GM10266 (cell line): ENCODE measurements at regions not wholly inside any gene's neighbourhood (a gene's known extent, or its start where the extent isn't known, plus 50 kb on each side); places are given as distances from the start of the nearest gene placed in this dataset.

Source experiments
- DNase-seq: peaks from one replicate; pipeline ENCODE4 v3.0.0; 2012; ENCODE audit errors: extremely low spot score
- TF ChIP-seq, protein P1 (sequence below): IDR thresholded peaks from 2 replicates; pipeline ENCODE4 v1.5.1; 2012; ENCODE audit warnings: mild to moderate bottlenecking, low read depth; ENCODE audit not compliant: control insufficient read depth, insufficient read depth; ENCODE audit errors: missing control alignments

DNA sequence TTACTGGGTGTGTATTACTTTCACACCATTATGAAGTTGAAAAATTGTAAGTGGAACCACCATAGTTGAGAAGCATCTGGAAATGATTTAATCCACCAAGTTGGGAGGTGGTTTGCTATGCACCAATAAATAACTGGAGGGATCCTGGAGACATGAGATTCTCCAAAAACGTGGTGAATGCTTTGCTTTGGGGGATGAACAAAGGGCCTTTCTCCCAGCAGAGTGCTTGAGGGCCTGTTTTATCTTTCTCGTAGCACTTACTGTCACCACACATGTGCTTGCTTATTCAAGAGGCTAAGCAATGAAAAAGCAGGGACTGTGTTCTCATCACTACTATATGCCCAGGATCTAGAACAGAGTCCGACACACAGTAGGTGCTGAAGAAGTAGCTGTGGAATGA is 371.1 kb downstream of the DHX35 start:
- DNase-seq = no peak

DNA sequence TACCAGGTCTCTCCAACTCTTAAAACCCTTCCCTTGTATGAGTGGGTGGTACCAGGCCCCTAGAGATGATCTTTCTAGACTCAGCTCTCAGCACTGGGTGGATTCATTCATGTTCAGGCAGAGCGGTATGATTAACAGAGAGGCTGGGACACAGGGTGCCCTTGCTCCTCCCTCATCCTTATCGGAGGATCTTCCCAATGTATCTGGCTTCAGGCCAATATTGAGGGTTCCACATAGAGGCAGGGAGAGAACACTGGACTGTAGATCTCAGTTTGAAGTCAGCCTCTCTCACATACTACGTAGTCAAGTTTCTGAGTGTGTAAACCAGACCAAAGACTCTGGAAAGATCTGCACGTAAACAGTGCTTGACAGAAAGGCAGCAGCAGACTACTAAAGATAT is 366.2 kb downstream of the DHX35 start:
- no peak for DNase-seq
- TF ChIP-seq, protein P1, sequence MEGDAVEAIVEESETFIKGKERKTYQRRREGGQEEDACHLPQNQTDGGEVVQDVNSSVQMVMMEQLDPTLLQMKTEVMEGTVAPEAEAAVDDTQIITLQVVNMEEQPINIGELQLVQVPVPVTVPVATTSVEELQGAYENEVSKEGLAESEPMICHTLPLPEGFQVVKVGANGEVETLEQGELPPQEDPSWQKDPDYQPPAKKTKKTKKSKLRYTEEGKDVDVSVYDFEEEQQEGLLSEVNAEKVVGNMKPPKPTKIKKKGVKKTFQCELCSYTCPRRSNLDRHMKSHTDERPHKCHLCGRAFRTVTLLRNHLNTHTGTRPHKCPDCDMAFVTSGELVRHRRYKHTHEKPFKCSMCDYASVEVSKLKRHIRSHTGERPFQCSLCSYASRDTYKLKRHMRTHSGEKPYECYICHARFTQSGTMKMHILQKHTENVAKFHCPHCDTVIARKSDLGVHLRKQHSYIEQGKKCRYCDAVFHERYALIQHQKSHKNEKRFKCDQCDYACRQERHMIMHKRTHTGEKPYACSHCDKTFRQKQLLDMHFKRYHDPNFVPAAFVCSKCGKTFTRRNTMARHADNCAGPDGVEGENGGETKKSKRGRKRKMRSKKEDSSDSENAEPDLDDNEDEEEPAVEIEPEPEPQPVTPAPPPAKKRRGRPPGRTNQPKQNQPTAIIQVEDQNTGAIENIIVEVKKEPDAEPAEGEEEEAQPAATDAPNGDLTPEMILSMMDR = no peak

More for the DNA sequence above, 371.1 kb downstream of the DHX35 start:
- TF ChIP-seq, protein P1 = no peak

DNA sequence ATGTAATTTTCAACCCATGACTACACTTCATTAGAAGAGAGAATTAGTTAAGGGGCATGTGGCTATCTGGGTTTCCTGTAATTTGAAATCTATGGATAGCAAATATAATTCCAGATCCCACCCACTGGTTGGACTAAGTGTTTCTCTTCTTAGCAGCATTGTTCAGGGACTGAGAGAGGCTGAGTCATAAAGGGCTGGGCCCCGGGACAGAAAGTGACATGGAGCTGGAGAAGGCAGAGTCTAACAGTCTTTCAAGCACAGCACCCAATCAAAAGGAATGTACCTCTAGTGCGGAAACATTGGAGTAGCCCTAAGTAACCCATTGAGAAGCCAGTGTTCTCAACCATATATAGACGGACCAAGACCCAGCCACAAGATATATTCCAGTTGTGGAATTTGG is 363.9 kb downstream of the DHX35 start:
- TF ChIP-seq, protein P1 = no peak
- no peak for DNase-seq

DNA sequence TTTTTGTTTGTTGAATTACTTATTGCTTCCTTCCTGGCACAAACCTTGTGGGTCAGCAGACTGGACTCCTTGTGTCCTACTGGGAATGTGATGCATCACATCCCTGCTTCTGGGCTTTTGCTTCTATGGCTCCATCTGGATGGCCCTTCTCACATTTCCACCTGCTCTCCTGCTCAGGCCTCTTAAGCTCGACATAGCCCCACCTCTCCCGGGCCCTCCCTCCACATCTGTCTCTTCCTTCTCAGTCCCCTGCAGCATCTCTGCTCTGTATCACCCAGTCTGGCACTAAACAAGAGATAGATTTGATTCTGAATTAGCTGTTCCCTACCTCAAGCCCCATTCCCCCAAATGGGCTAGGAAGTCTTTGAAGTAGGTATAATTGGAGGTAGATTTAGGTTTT is 356.8 kb downstream of the DHX35 start:
- no peak for DNase-seq
- TF ChIP-seq, protein P1 = no peak

DNA sequence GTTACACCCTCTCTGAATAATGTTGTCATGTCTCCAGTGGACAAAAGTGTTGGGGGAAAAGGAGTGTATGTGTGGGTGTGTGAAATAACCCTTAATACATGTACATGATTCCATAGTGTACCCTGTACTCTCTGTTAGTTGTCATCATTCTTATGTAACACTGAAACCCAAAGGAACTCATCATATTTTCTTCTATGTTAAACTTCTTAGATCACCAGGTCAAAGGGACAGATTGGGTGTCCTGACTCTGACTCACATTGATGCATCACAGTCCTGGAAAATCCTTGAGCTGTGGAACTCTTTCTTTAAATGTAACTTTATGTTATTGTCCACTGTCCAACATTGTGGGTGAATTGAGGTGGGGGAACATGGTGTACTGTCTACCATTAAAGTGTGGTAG is 350.5 kb downstream of the DHX35 start:
- DNase-seq = no peak
- TF ChIP-seq, protein P1 = no peak

DNA sequence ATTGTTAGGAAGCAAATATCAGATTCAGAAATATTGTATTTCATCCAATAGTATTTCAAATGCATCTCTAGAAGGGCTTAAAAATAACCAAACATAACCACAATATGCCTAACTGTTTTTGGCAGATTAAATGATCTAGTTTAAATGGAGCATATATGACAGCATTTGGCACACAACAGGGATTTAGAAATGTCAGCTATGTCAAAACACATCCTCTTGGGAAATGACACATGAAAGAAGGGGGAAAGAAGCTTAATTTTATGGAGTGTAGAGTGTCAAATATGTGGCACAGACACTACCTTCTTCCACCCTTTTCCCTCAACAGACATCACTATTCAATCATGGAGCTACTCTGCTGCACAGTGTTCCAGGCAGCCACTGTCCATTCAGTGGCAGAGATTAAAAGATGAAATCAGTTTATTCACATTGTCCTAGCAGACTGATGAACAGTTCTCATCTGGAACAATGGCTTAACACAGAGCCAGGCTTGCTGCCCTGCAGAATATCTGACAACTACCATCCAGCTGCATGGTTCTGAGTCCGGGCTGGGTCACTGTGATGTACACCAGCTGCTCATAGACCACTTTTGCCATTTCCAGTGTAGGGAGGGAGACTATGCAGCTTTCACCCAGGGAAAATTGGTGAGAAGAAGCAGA is 349.8 kb downstream of the DHX35 start:
- DNase-seq = no peak
- TF ChIP-seq, protein P1 = no peak

DNA sequence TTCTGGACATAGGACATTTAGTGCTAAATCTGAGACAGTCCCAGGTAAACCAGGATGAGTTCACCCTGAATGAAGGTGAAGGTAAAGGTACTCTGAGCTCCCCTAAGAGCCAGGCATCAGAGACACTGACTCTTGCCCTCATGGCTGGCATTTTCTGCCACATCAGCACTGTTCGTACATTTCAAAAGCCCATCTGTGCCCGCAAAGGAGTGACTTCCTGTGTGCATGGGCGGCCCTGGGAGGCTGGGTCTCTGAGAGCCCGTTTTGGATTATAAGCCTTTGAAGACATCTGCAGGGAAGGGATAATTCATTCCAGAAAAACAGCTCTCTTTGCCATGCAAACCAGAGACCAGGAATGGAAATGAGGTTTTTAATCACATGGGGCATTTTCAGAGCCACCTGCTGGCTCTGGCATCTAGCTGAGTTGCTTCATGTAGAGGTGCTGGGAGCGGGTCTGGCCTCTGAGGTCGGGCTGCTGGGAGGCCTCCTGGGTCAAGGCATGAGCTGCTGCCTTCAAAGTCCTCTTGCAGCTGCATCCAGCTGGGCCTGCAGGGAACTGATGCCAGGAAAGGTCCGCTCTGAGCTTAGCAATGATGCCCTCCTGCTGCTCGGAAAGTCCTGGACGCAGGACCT is 348.3 kb downstream of the DHX35 start:
- DNase-seq = no peak
- TF ChIP-seq, protein P1 = no peak
